IMR-90 (cell line): ENCODE measurements at regions not wholly inside any gene's neighbourhood (a gene's known extent, or its start where the extent isn't known, plus 50 kb on each side); places are given as distances from the start of the nearest gene placed in this dataset.

Experiments
- ATAC-seq: fragments of 200-7000 bp; cut with Tn5 transposase; 2 replicates; pipeline ENCODE4 v1.9.1; 2020; ENCODE audit warnings: low read depth, mild to moderate bottlenecking, moderate library complexity
- BruUV-seq: library from RNA; stranded (reverse); fragments of 400-500 nt; replicated peaks from 2 replicates; lab custom pipeline; 2021; lab: Mats Ljungman, UMichigan
- CTCF ChIA-PET: fragments of 300-600 bp; formaldehyde crosslinking; extraction: SDS; loops from one replicate; lab custom pipeline; 2021; ENCODE audit warnings: antibody characterized with exemption; lab: Yijun Ruan, JAX
- POLR2A ChIA-PET: fragments of 300-600 bp; sonication (Branson Sonifier 250); formaldehyde crosslinking; loops from one replicate; lab custom pipeline; 2022; ENCODE audit warnings: antibody characterized with exemption; ENCODE audit not compliant: unreplicated experiment; lab: Charles Lee
- DNase-seq: peaks from one replicate; pipeline ENCODE4 v3.0.0; 2013
- H2AFZ ChIP-seq: replicated peaks from 2 replicates; pipeline ENCODE3; 2013; ENCODE audit warnings: low read length, mild to moderate bottlenecking; ENCODE audit not compliant: poor library complexity
- H2AK5ac ChIP-seq: 2 replicates; pipeline ENCODE4 v1.6.1; 2013; ENCODE audit warnings: low read depth, low read length, inconsistent platforms
- H2AK9ac ChIP-seq: replicated peaks from 2 replicates; pipeline ENCODE3; 2013; ENCODE audit warnings: mild to moderate bottlenecking, low read depth, low read length, moderate library complexity; ENCODE audit not compliant: poor library complexity
- H2BK120ac ChIP-seq: 2 replicates; pipeline ENCODE4 v1.6.1; 2013; ENCODE audit warnings: low read depth, low read length, inconsistent platforms
- H2BK15ac ChIP-seq: 3 replicates; pipeline ENCODE4 v1.6.1; 2013; ENCODE audit warnings: low read depth, low read length, inconsistent platforms
- H2BK20ac ChIP-seq: 2 replicates; pipeline ENCODE4 v1.6.1; 2013; ENCODE audit warnings: low read depth, mild to moderate bottlenecking, inconsistent platforms, low read length, moderate library complexity
- H2BK5ac ChIP-seq: 2 replicates; pipeline ENCODE4 v1.6.1; 2013; ENCODE audit warnings: mild to moderate bottlenecking, low read depth, low read length, inconsistent platforms; ENCODE audit not compliant: poor library complexity, severe bottlenecking
- H3K14ac ChIP-seq: replicated peaks from 2 replicates; pipeline ENCODE4 v1.6.1; 2013; ENCODE audit warnings: low read depth, low read length, inconsistent platforms
- H3K18ac ChIP-seq: 2 replicates; pipeline ENCODE4 v1.6.1; 2013; ENCODE audit warnings: low read depth, low read length, control low read depth
- H3K23ac ChIP-seq: 2 replicates; pipeline ENCODE4 v1.6.1; 2013; ENCODE audit warnings: low read depth, low read length, inconsistent platforms
- H3K27ac ChIP-seq: 2 replicates; pipeline ENCODE4 v1.5.1; 2013; ENCODE audit warnings: mild to moderate bottlenecking, control low read depth, low read length; ENCODE audit not compliant: insufficient read depth
- H3K27me3 ChIP-seq: 2 replicates; pipeline ENCODE4 v1.6.1; 2013; ENCODE audit warnings: low read length; ENCODE audit not compliant: control insufficient read depth, insufficient read depth
- H3K36me3 ChIP-seq: 2 replicates; pipeline ENCODE4 v1.6.1; 2013; ENCODE audit warnings: low read length, mixed read lengths; ENCODE audit not compliant: control insufficient read depth, insufficient read depth
- H3K4ac ChIP-seq: 2 replicates; pipeline ENCODE4 v1.6.1; 2013; ENCODE audit warnings: low read depth, low read length, inconsistent platforms
- H3K4me1 ChIP-seq: 2 replicates; pipeline ENCODE4 v1.6.1; 2013; ENCODE audit warnings: low read length, mixed read lengths; ENCODE audit not compliant: control insufficient read depth, insufficient read depth
- H3K4me2 ChIP-seq: 2 replicates; pipeline ENCODE4 v1.6.1; 2013; ENCODE audit warnings: low read depth, mild to moderate bottlenecking, control low read depth, low read length, moderate library complexity
- H3K4me3 ChIP-seq: 2 replicates; pipeline ENCODE4 v1.5.1; 2013; ENCODE audit warnings: low read depth, mild to moderate bottlenecking, control low read depth, low read length, moderate library complexity; ENCODE audit not compliant: insufficient read depth
- H3K56ac ChIP-seq: 2 replicates; pipeline ENCODE4 v1.6.1; 2013; ENCODE audit warnings: low read length, inconsistent platforms; ENCODE audit not compliant: insufficient read depth; ENCODE audit errors: extremely low read depth
- H3K79me1 ChIP-seq, 2 experiments: 2 replicates each; pipeline ENCODE4 v1.6.1; 2013; ENCODE audit warnings: low read length in 2 of 2, inconsistent platforms in 1 of 2, low read depth in 1 of 2
- H3K9ac ChIP-seq: 2 replicates; pipeline ENCODE4 v1.6.1; 2013; ENCODE audit warnings: low read depth, low read length, control low read depth
- H3K9me1 ChIP-seq: 2 replicates; pipeline ENCODE4 v1.6.1; 2013; ENCODE audit warnings: low read length, inconsistent platforms; ENCODE audit not compliant: insufficient read depth
- H3K9me3 ChIP-seq: 2 replicates; pipeline ENCODE4 v1.6.1; 2013; ENCODE audit warnings: low read length; ENCODE audit not compliant: control insufficient read depth, insufficient read depth
- H4K20me1 ChIP-seq: 2 replicates; pipeline ENCODE4 v1.6.1; 2013; ENCODE audit warnings: low read length, inconsistent platforms; ENCODE audit not compliant: insufficient read depth
- H4K5ac ChIP-seq: 2 replicates; pipeline ENCODE4 v1.6.1; 2013; ENCODE audit warnings: mild to moderate bottlenecking, low read depth, low read length, control low read depth
- H4K8ac ChIP-seq, 2 experiments: 2 replicates each; pipeline ENCODE4 v1.6.1; 2013; ENCODE audit warnings: low read depth in 2 of 2, low read length in 2 of 2, control low read depth in 1 of 2, inconsistent platforms in 1 of 2
- H4K91ac ChIP-seq: 2 replicates; pipeline ENCODE4 v1.6.1; 2013; ENCODE audit warnings: low read depth, low read length, inconsistent platforms; ENCODE audit not compliant: insufficient read depth
- BHLHE40 ChIP-seq: fragments of 150-350 bp; IDR thresholded peaks from 2 replicates; pipeline ENCODE4 v1.6.1; 2016; ENCODE audit warnings: mild to moderate bottlenecking, low read depth, low read length
- CEBPB ChIP-seq: IDR thresholded peaks from 2 replicates; pipeline ENCODE4 v1.6.1; 2012; ENCODE audit warnings: low read depth, low read length, improper control_type of control experiment
- CHD1 ChIP-seq: IDR thresholded peaks from 2 replicates; pipeline ENCODE4 v1.6.1; 2012; ENCODE audit warnings: low read depth, low read length, improper control_type of control experiment
- CTCF ChIP-seq: conservative IDR thresholded peaks from 2 replicates; pipeline ENCODE4 v1.5.1; 2012; ENCODE audit warnings: mild to moderate bottlenecking, low read depth, low read length, improper control_type of control experiment
- ELK1 ChIP-seq: fragments of 150-350 bp; IDR thresholded peaks from 2 replicates; pipeline ENCODE4 v1.6.1; 2016; ENCODE audit warnings: low read depth, mild to moderate bottlenecking, low read length, moderate library complexity, borderline replicate concordance
- FOS ChIP-seq: fragments of 150-350 bp; IDR thresholded peaks from 2 replicates; pipeline ENCODE4 v1.6.1; 2016; ENCODE audit warnings: low read depth, low read length
- MAFK ChIP-seq: IDR thresholded peaks from 2 replicates; pipeline ENCODE4 v1.6.1; 2012; ENCODE audit warnings: low read depth, low read length, improper control_type of control experiment
- MAZ ChIP-seq: IDR thresholded peaks from 2 replicates; pipeline ENCODE4 v1.6.1; 2012; ENCODE audit warnings: low read depth, mild to moderate bottlenecking, low read length, improper control_type of control experiment, moderate library complexity, borderline replicate concordance
- NFE2L2 ChIP-seq: fragments of 150-350 bp; IDR thresholded peaks from 2 replicates; pipeline ENCODE4 v1.6.1; 2016; ENCODE audit warnings: low read depth, mild to moderate bottlenecking, low read length
- POLR2A ChIP-seq: IDR thresholded peaks from 2 replicates; pipeline ENCODE4 v1.6.1; 2012; ENCODE audit warnings: mild to moderate bottlenecking, low read depth, low read length
- RAD21 ChIP-seq: IDR thresholded peaks from 2 replicates; pipeline ENCODE4 v1.6.1; 2012; ENCODE audit warnings: low read length, improper control_type of control experiment
- RCOR1 ChIP-seq: IDR thresholded peaks from 2 replicates; pipeline ENCODE4 v1.6.1; 2012; ENCODE audit warnings: mild to moderate bottlenecking, low read length, improper control_type of control experiment; ENCODE audit not compliant: insufficient replicate concordance
- RFX5 ChIP-seq: IDR thresholded peaks from 2 replicates; pipeline ENCODE4 v1.8.0; 2012; ENCODE audit warnings: low read depth, mild to moderate bottlenecking, low read length, moderate library complexity
- SMC3 ChIP-seq: fragments of 150-350 bp; IDR thresholded peaks from 2 replicates; pipeline ENCODE4 v1.6.1; 2016; ENCODE audit warnings: low read depth, mild to moderate bottlenecking, antibody characterized with exemption, low read length, moderate library complexity
- USF2 ChIP-seq: fragments of 150-350 bp; IDR thresholded peaks from 2 replicates; pipeline ENCODE4 v1.6.1; 2017; ENCODE audit warnings: mild to moderate bottlenecking, antibody characterized with exemption, low read length, low read depth
- WGBS, 2 experiments: methylation state at CpG; one replicate each; pipeline versions ENCODE4 v1.1.5 to v1.1.7; 2013; ENCODE audit warnings: missing lambda C conversion rate in 2 of 2; ENCODE audit not compliant: insufficient read length in 1 of 2; ENCODE audit errors: extremely low coverage in 2 of 2; 5-methylcytosine and 5-hydroxymethylcytosine counted together
- dilution Hi-C: fragments of 300-500 bp; cut with HindIII; formaldehyde crosslinking; loops from one replicate; pipeline ENCODE4 v1.14.3; 2018; ENCODE audit warnings: low sequenced_read_pairs; ENCODE audit not compliant: unreplicated experiment
- in situ Hi-C: fragments of 300-500 bp; cut with MboI; formaldehyde crosslinking; loops from 3 replicates; pipeline ENCODE4 v1.14.3; 2019; ENCODE audit warnings: low sequenced_read_pairs, inconsistent platforms, mixed read lengths
- intact Hi-C: fragments of 100-400 bp; cut with micrococcal nuclease; formaldehyde crosslinking; loops from 2 replicates; pipeline ENCODE4 v1.10.0; 2022

GRCh38 chr2:4101936-4102335 is 398.6 kb downstream of the DCDC2C start:
- no CpG with 5 or more reads among the region's 2 CpGs for WGBS, 2 experiments
- intact Hi-C loops = no loop called here
- CTCF ChIA-PET = no interaction called here

More at GRCh38 chr2:4101936-4102335, 398.6 kb downstream of the DCDC2C start:
- H3K79me1 ChIP-seq = no peaks in the 10 kb centered on the region
- no peak for ATAC-seq
- no peak overlapping the region for H2BK20ac ChIP-seq
- no peak overlapping the region for H3K56ac ChIP-seq
- H2AFZ ChIP-seq = no peak overlapping the region
- no peak overlapping the region for H3K4ac ChIP-seq
- H4K20me1 ChIP-seq = no peaks in the 10 kb centered on the region
- no peaks in the 10 kb centered on the region for H3K36me3 ChIP-seq
- no peak overlapping the region for H2AK5ac ChIP-seq
- POLR2A ChIA-PET = no interaction called here
- no peak overlapping the region for H2AK9ac ChIP-seq
- TF ChIP-seq CTCF = no peak
- TF ChIP-seq ELK1 = no peak
- TF ChIP-seq RCOR1 = no peak
- TF ChIP-seq SMC3 = no peak
- no peak for TF ChIP-seq CEBPB
- no peak for TF ChIP-seq NFE2L2
- no peak for TF ChIP-seq BHLHE40
- no peak for TF ChIP-seq USF2
- TF ChIP-seq MAFK = no peak
- TF ChIP-seq POLR2A = no peak
- TF ChIP-seq RAD21 = no peak
- no peak for TF ChIP-seq RFX5
- TF ChIP-seq MAZ = no peak
- TF ChIP-seq FOS = no peak
- no peak for TF ChIP-seq CHD1
- H2BK5ac ChIP-seq = no peak overlapping the region
- no TSS peak for BruUV-seq
- no peaks in the 10 kb centered on the region for H3K9me1 ChIP-seq
- peaks cover 42% of the 10 kb centered on the region for H3K9me3 ChIP-seq
- no peak overlapping the region for H3K4me3 ChIP-seq
- no peak overlapping the region for H3K18ac ChIP-seq
- H4K5ac ChIP-seq = no peak overlapping the region
- no peak overlapping the region for H3K27ac ChIP-seq
- no peak overlapping the region for H3K14ac ChIP-seq
- no peak overlapping the region for H3K4me2 ChIP-seq
- H3K9ac ChIP-seq = no peak overlapping the region
- no peak overlapping the region for H4K91ac ChIP-seq
- in situ Hi-C loops = no loop called here
- DNase-seq = no peak
- no peaks in the 10 kb centered on the region for H3K4me1 ChIP-seq
- no peak overlapping the region for H2BK15ac ChIP-seq
- H2BK120ac ChIP-seq = no peak overlapping the region
- no peak overlapping the region for H3K23ac ChIP-seq
- no peak overlapping the region for H4K8ac ChIP-seq
- H3K27me3 ChIP-seq = no peaks in the 10 kb centered on the region
- dilution Hi-C loops = no loop called here
